BJ (cell line): ENCODE measurements at regions not wholly inside any gene's neighbourhood (a gene's known extent, or its start where the extent isn't known, plus 50 kb on each side); places are given as distances from the start of the nearest gene placed in this dataset.
A peak's percentile ranks its signal among the peaks of the same experiment; 100 is the strongest.
"Not testable (repeated sequence)": the region's sequence is repeated elsewhere in the genome, so short reads cannot be mapped to it uniquely, and the experiment has no call there.

Experiments used
- CTCF ChIA-PET: fragments of 350-600 bp; formaldehyde crosslinking; extraction: SDS; loops from one replicate; lab custom pipeline; 2021; ENCODE audit warnings: antibody characterized with exemption, inconsistent platforms; lab: Yijun Ruan, JAX
- POLR2A ChIA-PET: fragments of 300-600 bp; sonication (Branson Sonifier 250); formaldehyde crosslinking; extraction: SDS; loops from one replicate; lab custom pipeline; 2021; ENCODE audit warnings: antibody characterized with exemption; lab: Charles Lee
- DNase-seq: peaks from one replicate; pipeline ENCODE4 v3.0.0-alpha.2; 2011; ENCODE audit warnings: low read depth
- H3K27me3 ChIP-seq: 2 replicates; pipeline ENCODE4 v1.6.0; 2011; ENCODE audit warnings: low read length; ENCODE audit not compliant: control insufficient read depth, insufficient read depth
- H3K36me3 ChIP-seq: 2 replicates; pipeline ENCODE4 v1.5.1; 2011; ENCODE audit warnings: low read length; ENCODE audit not compliant: control insufficient read depth, insufficient read depth
- H3K4me3 ChIP-seq: 2 replicates; pipeline ENCODE4 v1.5.1; 2011; ENCODE audit warnings: low read depth, mild to moderate bottlenecking, control low read depth, low read length
- TF ChIP-seq, protein P1 (sequence below): IDR thresholded peaks from 2 replicates; pipeline ENCODE4 v1.5.1; 2011; ENCODE audit warnings: low read depth, mild to moderate bottlenecking, control low read depth, inconsistent platforms, low read length, moderate library complexity; ENCODE audit not compliant: insufficient read depth

DNA sequence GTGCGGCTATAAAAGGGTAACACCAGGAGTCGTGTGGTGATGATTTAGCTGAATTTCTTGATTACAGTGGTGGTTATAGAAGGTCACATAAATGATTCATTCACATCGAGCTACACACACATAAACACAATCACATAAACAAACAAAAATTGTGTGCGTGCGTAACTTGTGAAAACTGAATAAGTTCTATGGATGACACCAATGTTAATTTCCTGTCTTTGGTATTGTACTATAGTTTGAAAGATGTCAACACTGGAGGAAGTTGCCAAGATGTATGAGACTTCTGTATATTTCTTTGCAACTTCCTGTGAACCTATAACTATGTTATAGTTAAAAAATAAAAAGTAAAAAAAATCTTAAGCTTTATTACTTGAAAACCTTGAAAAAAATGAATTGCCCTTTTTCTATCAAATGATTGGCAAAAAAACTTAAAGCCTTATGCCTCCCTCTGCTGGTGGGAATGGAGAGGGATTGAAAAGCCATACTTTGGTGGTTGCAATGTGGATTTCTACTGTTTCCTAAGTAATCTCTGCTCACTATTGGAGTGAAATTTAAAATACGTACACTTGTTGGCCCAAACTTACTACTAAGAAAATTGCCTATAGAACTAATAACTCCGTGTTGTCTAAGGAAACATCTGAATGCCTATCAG lies 227.7 kb downstream of the RPIA start:
- ChIA-PET POLR2A (no interaction called here), CTCF (interaction anchor here (0.9 to 1.6 kb wide), 10 partner anchors 9 to 180 kb away, joined by 3 to 10 read pairs (median 4); no protein-coding TSS in a partner anchor)
- TF ChIP-seq, protein P1, sequence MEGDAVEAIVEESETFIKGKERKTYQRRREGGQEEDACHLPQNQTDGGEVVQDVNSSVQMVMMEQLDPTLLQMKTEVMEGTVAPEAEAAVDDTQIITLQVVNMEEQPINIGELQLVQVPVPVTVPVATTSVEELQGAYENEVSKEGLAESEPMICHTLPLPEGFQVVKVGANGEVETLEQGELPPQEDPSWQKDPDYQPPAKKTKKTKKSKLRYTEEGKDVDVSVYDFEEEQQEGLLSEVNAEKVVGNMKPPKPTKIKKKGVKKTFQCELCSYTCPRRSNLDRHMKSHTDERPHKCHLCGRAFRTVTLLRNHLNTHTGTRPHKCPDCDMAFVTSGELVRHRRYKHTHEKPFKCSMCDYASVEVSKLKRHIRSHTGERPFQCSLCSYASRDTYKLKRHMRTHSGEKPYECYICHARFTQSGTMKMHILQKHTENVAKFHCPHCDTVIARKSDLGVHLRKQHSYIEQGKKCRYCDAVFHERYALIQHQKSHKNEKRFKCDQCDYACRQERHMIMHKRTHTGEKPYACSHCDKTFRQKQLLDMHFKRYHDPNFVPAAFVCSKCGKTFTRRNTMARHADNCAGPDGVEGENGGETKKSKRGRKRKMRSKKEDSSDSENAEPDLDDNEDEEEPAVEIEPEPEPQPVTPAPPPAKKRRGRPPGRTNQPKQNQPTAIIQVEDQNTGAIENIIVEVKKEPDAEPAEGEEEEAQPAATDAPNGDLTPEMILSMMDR = peak; percentile 79
- H3K36me3 ChIP-seq = no peaks in the 10 kb centered on the region
- no peaks in the 10 kb centered on the region for H3K27me3 ChIP-seq
- DNase-seq = no peak
- no peak overlapping the region for H3K4me3 ChIP-seq

DNA sequence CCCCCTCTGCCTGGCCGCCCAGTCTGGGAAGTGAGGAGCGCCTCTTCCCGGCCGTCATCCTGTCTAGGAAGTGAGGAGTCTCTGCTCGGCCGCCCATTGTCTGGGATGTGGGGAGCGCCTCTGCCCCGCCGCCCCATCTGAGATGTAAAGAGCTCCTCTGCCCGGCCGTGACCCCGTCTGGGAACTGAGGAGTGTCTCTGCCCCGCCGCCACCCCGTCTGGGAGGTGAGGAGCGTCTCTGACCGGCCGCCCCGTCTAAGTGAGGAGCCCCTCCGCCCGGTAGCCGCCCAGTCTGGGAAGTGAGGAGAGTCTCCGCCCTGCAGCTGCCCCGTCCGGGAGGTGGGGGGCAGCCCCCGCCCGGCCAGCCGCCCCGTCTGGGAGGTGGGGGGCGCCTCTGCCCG lies 228.9 kb downstream of the RPIA start:
- H3K36me3 ChIP-seq, DNase-seq, H3K4me3 ChIP-seq, POLR2A ChIA-PET, H3K27me3 ChIP-seq: not testable (repeated sequence)
- CTCF ChIA-PET = interaction anchor here (1.1 kb wide), 1 partner anchor 21 kb away, joined by 3 read pairs; no protein-coding TSS in a partner anchor

DNA sequence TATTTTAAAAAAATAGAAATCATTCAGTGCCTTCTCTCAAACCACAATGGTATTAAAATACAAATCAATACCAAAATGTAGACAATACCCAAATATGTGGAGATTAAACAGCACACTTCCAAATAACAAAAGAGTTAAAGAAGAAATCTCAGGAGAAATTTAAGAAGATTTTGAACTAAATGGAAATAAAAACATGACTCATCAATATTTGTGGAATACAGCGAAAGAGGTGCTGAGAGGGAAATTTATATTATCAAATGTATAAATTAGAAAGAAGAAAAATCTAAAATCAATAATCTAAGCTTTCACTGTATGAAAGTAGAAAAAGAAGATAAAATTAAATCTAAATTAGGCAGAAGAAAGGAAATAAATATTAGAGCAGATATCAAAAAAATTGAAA lies 233.1 kb downstream of the RPIA start:
- ChIA-PET POLR2A (no interaction called here), CTCF (no interaction called here)
- no peaks in the 10 kb centered on the region for H3K36me3 ChIP-seq
- TF ChIP-seq, protein P1 = no peak
- H3K4me3 ChIP-seq = no peak overlapping the region
- no peaks in the 10 kb centered on the region for H3K27me3 ChIP-seq
- DNase-seq = no peak

DNA sequence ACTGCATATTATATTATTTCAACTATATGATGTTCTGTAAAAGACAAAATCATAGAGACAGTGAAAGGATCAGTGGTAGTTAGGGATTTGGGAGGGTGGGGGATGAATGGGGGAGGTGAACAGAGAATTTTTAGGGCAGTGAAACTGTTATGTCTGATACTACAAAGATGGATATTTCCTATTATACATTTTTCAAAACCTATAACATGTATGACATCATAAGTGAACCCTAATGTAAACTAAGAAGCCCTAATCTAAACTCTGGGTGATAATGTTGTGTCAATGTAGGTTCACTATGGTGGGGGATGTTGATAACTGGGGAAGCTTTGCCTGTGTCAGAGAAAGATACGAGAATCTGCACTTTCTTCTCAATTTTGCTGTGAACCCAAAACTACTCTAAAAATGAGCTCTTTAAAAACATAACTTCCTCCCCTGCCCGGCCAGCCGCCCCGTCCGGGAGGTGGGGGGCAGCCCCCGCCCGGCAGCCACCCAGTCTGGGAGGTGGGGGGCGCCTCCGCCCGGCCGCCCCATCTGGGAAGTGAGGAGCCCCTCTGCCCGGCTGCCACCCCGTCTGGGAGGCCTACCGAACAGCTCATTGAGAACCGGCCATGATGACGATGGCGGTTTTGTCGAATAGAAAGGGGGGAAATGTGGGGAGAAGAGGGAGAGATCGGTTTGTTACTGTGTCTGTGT lies 234.4 kb downstream of the RPIA start:
- ChIA-PET CTCF (interaction anchor here (0.8 kb wide), 1 partner anchor 22 kb away, joined by 3 read pairs; no protein-coding TSS in a partner anchor), POLR2A (no interaction called here)

DNA sequence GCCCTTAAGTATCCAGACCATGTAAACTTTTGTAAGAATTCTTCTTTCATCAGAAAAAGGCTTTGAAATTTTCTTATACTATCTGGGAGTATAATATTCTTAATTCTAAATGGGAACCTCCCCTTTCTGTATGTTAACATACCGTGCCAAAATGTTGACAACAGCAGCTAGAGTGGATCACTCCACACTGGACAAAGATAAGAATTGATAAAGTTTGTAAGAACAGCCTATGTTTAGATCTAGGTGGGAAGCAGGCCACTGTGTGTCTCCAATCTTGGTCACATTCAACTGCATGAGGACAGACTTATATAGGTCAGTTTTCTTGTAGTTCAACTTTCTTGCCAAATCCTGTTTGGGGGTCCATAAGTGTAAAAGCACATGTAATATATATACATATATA lies 235.7 kb downstream of the RPIA start:
- TF ChIP-seq, protein P1 = no peak
- no peaks in the 10 kb centered on the region for H3K36me3 ChIP-seq
- no peak for DNase-seq
- H3K27me3 ChIP-seq = no peaks in the 10 kb centered on the region
- H3K4me3 ChIP-seq = no peak overlapping the region
- ChIA-PET CTCF (interaction anchor here (0.7 kb wide), 1 partner anchor 23 kb away, joined by 5 read pairs; no protein-coding TSS in a partner anchor), POLR2A (no interaction called here)

More for the DNA sequence above, 234.4 kb downstream of the RPIA start:
- no peaks in the 10 kb centered on the region for H3K36me3 ChIP-seq
- TF ChIP-seq, protein P1 = no peak
- H3K27me3 ChIP-seq = no peaks in the 10 kb centered on the region
- H3K4me3 ChIP-seq = no peak overlapping the region
- no peak for DNase-seq
